DND-41 (cell line): ENCODE measurements at regions not wholly inside any gene's neighbourhood (a gene's known extent, or its start where the extent isn't known, plus 50 kb on each side); places are given as distances from the start of the nearest gene placed in this dataset.
"Not testable (repeated sequence)": the region's sequence is repeated elsewhere in the genome, so short reads cannot be mapped to it uniquely, and the experiment has no call there.

ENCODE experiments used
- ATAC-seq: fragments of 200-7000 bp; cut with Tn5 transposase; 3 replicates; pipeline ENCODE4 v1.9.1; 2021; ENCODE audit warnings: low read depth; ENCODE audit not compliant: insufficient read depth
- DNase-seq: peaks from one replicate; pipeline ENCODE4 v3.0.0-alpha.2; 2020
- H2AFZ ChIP-seq: 2 replicates; pipeline ENCODE4 v1.6.0; 2012; ENCODE audit warnings: low read depth, low read length
- H3K27ac ChIP-seq: 2 replicates; pipeline ENCODE4 v1.5.1; 2012; ENCODE audit warnings: low read length, inconsistent platforms
- H3K27me3 ChIP-seq: fragments of 200-600 bp; sonication (generic); 2 replicates; pipeline ENCODE4 v1.6.0; 2012; ENCODE audit warnings: low read length, mild to moderate bottlenecking, inconsistent platforms; ENCODE audit not compliant: insufficient read depth, poor library complexity
- H3K36me3 ChIP-seq: 2 replicates; pipeline ENCODE4 v1.5.1; 2012; ENCODE audit warnings: low read length, inconsistent platforms; ENCODE audit not compliant: insufficient read depth
- H3K4me1 ChIP-seq: 2 replicates; pipeline ENCODE4 v1.5.1; 2012; ENCODE audit warnings: mild to moderate bottlenecking, low read length; ENCODE audit not compliant: insufficient read depth
- H3K4me2 ChIP-seq: 2 replicates; pipeline ENCODE4 v1.6.0; 2012; ENCODE audit warnings: mild to moderate bottlenecking, moderate library complexity, low read length, inconsistent platforms; ENCODE audit not compliant: insufficient read depth
- H3K4me3 ChIP-seq, 2 experiments: fragments of 200-600 bp in 1 of 2; shearing (Covaris generic) in 1 of 2; 2 replicates each; pipeline ENCODE4 v1.5.1; 2012 to 2016; ENCODE audit warnings: inconsistent platforms in 2 of 2, low read length in 2 of 2, mild to moderate bottlenecking in 2 of 2, low read depth in 1 of 2, moderate library complexity in 1 of 2
- H3K79me2 ChIP-seq: 2 replicates; pipeline ENCODE4 v1.6.0; 2012; ENCODE audit warnings: low read length, inconsistent platforms; ENCODE audit not compliant: insufficient read depth
- H3K9ac ChIP-seq: 2 replicates; pipeline ENCODE4 v1.6.0; 2012; ENCODE audit warnings: low read depth, mild to moderate bottlenecking, inconsistent platforms, low read length, moderate library complexity
- H3K9me3 ChIP-seq: 2 replicates; pipeline ENCODE4 v1.5.1; 2012; ENCODE audit warnings: low read length, moderate library complexity, mild to moderate bottlenecking, inconsistent platforms; ENCODE audit not compliant: insufficient read depth, severe bottlenecking
- H4K20me1 ChIP-seq: 2 replicates; pipeline ENCODE4 v1.6.0; 2012; ENCODE audit warnings: low read length; ENCODE audit not compliant: insufficient read depth
- EZH2 ChIP-seq: IDR thresholded peaks from 3 replicates; pipeline ENCODE4 v1.6.1; 2012; ENCODE audit warnings: borderline replicate concordance, low read depth, mild to moderate bottlenecking, moderate library complexity, low read length, inconsistent platforms; ENCODE audit not compliant: severe bottlenecking
- TF ChIP-seq, protein P1 (sequence below): IDR thresholded peaks from 2 replicates; pipeline ENCODE4 v1.5.1; 2012; ENCODE audit warnings: borderline replicate concordance, low read length, moderate library complexity, mild to moderate bottlenecking; ENCODE audit not compliant: poor library complexity, severe bottlenecking; ENCODE audit errors: extremely low read depth

DNA sequence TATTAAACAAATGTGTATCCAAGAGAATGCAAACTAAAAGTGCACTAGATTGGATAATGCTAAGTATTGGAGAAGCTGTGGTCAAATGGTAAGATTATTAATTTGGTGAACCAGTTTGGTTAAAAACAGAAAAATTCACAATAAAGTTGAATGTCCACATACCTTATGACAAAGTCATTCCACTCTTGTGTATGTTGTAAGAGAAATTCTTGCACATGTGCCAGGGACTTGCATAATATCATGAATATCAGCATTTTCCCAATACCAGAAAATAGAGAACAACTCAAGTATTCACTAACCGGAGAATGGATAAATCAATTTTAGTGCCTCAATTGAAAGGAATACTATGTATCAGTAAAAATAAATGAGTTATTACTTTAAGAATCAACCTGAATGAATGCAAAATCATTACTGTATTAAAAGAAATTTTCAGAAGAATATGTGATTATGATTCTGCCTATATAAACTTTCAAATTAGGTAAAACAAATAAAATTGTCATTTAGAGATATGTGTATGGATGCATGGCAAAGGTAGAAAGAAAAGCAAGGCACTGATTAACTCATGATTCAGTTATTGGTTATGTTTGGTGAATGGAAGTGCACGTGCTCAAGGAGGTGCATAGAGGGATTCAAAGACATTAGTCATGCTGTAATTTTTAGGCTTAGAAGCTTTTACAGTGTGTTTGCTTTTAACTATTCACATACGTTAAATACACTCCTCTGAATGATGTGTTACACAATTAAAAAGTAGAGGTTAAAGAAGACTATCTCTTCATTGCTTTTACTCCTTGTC lies 217.4 kb upstream of the KCNK2 start:
- TF ChIP-seq EZH2, result no peak
- TF ChIP-seq, protein P1, sequence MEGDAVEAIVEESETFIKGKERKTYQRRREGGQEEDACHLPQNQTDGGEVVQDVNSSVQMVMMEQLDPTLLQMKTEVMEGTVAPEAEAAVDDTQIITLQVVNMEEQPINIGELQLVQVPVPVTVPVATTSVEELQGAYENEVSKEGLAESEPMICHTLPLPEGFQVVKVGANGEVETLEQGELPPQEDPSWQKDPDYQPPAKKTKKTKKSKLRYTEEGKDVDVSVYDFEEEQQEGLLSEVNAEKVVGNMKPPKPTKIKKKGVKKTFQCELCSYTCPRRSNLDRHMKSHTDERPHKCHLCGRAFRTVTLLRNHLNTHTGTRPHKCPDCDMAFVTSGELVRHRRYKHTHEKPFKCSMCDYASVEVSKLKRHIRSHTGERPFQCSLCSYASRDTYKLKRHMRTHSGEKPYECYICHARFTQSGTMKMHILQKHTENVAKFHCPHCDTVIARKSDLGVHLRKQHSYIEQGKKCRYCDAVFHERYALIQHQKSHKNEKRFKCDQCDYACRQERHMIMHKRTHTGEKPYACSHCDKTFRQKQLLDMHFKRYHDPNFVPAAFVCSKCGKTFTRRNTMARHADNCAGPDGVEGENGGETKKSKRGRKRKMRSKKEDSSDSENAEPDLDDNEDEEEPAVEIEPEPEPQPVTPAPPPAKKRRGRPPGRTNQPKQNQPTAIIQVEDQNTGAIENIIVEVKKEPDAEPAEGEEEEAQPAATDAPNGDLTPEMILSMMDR, result no peak
- Histone ChIP-seq H2AFZ (no peak overlapping the region), H3K9me3 (no peaks in the 10 kb centered on the region), H3K4me1 (no peaks in the 10 kb centered on the region), H3K4me2 (no peak overlapping the region), H3K27ac (no peak overlapping the region), H3K27me3 (no peaks in the 10 kb centered on the region), H3K4me3 (no peak overlapping the region), H3K79me2 (no peaks in the 10 kb centered on the region), H4K20me1 (no peaks in the 10 kb centered on the region), H3K9ac (no peak overlapping the region), H3K36me3 (no peaks in the 10 kb centered on the region)
- ATAC-seq (no peak), DNase-seq (no peak)

DNA sequence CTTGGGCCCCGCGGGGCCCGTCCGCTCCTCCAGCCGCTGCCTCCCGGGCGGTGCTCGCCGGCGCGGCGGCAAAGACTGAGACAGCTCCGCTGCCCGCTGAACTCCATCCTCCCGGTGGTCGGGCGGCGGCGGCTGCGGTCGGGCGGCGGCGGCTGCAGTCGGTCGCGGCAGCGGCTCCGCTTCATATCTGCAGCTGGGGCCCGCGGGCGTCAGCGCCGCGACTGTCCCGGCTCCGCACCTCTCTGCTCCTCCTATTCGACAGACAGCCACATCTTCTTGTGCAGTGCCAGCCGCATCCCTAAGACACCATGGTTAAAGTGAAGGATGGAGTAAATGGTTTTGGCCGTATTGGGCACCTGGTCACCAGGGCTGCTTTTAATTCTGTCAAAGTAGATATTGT lies 212.1 kb upstream of the KCNK2 start:
- not testable (repeated sequence) for H3K79me2 ChIP-seq, H4K20me1 ChIP-seq, H3K36me3 ChIP-seq, ATAC-seq, H3K4me2 ChIP-seq, H3K27ac ChIP-seq, H3K4me1 ChIP-seq, DNase-seq, H2AFZ ChIP-seq, H3K4me3 ChIP-seq, H3K9ac ChIP-seq, H3K27me3 ChIP-seq
- peaks cover 10% of the 10 kb centered on the region for H3K9me3 ChIP-seq

DNA sequence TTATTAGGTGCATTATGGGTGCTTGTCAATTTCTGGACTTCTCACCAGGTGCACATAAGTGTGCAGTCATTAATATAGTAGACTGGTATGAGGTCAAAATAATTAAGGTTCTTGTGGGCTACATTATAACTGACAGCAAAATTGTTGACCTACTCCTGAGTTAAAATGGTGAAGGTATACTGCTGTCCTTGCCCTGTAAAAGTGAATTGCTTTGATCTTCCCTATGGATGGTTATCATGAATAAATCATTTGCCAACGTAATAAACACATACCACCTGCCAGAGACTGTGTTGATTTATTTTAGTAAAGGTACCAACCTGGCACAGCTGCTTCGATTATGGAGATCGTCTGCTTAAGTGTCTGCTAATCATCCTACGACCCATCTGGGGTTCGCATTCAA lies 201.6 kb upstream of the KCNK2 start:
- H3K4me2 ChIP-seq, result no peak overlapping the region

DNA sequence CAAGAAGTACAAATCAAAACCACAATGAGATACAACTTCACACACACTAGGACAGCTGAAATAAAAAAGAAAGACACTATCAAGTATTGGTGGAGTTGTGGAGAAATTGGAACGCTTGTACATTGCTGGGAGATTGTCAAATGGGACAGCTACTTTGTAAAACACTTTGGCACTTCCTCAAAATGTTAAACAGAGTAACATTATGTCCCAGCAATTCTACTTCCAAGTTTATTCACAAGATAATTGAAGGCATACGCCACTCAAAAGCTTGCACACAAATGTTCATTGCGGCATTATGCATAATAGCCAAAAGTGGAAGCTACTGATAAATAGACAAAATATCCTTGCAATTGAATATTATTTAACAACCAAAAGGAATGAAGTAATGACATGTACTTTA lies 199.9 kb upstream of the KCNK2 start:
- DNase-seq (no peak), ATAC-seq (no peak)
- no peaks in the 10 kb centered on the region for H3K36me3 ChIP-seq
- H3K4me2 ChIP-seq, result no peak overlapping the region
- H3K27me3 ChIP-seq, result no peaks in the 10 kb centered on the region
- H3K79me2 ChIP-seq, result no peaks in the 10 kb centered on the region
- H3K4me3 ChIP-seq, result no peak overlapping the region
- no peak overlapping the region for H3K27ac ChIP-seq
- H2AFZ ChIP-seq, result no peak overlapping the region
- TF ChIP-seq, protein P1, result no peak
- TF ChIP-seq EZH2, result no peak
- no peak overlapping the region for H3K9ac ChIP-seq
- no peaks in the 10 kb centered on the region for H3K9me3 ChIP-seq
- H3K4me1 ChIP-seq, result no peaks in the 10 kb centered on the region
- H4K20me1 ChIP-seq, result no peaks in the 10 kb centered on the region

More for the DNA sequence above, 201.6 kb upstream of the KCNK2 start:
- TF ChIP-seq, protein P1, result no peak
- no peak for TF ChIP-seq EZH2
- H3K79me2 ChIP-seq, result no peaks in the 10 kb centered on the region
- H3K27ac ChIP-seq, result no peak overlapping the region
- no peaks in the 10 kb centered on the region for H3K4me1 ChIP-seq
- DNase-seq (no peak), ATAC-seq (no peak)
- H3K4me3 ChIP-seq, result no peak overlapping the region
- no peak overlapping the region for H2AFZ ChIP-seq
- no peaks in the 10 kb centered on the region for H4K20me1 ChIP-seq
- no peak overlapping the region for H3K9ac ChIP-seq
- no peaks in the 10 kb centered on the region for H3K36me3 ChIP-seq
- no peaks in the 10 kb centered on the region for H3K9me3 ChIP-seq
- H3K27me3 ChIP-seq, result no peaks in the 10 kb centered on the region
